GM19372 (cell line): ENCODE measurements at regions not wholly inside any gene's neighbourhood (a gene's known extent, or its start where the extent isn't known, plus 50 kb on each side); places are given as distances from the start of the nearest gene placed in this dataset.
A peak's percentile ranks its signal among the peaks of the same experiment; 100 is the strongest.

Experiments
- ATAC-seq: cut with Tn5 transposase; IDR thresholded peaks from one replicate; pipeline ENCODE4 v1.9.1; 2021; ENCODE audit warnings: mild to moderate bottlenecking, low read depth, moderate library complexity; ENCODE audit not compliant: unreplicated experiment

DNA sequence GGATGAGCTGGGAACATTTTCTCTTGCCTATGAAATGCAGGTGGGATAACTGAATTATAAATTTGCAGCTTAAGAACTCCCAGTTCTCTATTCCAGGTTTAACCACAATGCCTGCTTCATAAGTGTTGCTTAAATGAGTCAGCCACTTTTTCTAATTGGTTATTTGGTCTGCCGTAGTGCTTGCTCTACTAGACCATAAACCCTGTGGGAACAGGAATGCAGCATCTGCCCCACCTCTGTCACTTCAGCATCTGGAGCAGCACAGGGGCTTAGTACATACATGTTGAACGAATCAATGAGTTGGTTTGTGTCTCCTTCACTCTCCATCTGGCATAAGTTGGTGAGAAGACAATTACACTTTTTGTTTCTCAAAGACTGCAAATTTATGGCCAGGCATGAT, 95.2 kb upstream of the PTER start:
- no peak for ATAC-seq

DNA sequence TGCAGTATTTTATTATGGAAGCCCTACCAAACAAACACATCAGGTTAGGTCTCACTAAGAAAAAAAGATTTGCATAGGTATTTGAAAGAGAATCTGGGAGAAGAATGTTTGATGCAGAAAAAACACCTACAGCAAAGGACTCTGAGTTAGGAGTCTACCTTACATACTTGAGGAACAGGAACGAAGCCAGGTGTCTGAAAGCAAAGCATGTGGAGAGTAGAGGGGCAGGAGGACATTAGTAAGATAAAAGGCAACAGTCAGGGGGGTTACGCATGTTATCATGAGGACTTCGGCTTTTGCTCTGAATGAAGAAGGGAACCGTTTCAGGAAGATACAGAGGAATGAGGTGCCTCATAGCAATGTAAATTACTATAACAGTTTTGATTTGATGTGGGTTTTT, 87.9 kb upstream of the PTER start:
- ATAC-seq, result no peak

DNA sequence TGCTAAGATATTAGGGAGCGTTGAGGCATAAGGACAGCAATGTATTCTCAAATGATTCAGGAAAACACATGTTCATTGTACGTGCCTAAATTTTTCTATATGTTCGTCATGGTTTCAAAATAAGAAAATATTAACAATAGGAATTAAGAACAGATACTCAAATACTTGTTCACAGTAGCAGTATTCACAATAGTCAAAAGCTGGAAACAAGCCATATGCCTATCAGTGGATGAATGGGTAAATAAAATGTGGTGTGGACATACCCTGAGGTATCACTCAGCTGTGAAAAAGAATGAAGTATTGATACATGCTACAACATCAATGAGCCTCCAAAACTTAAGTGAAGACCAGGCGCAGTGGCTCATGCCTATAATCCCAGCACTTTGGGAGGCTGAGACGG, 84.7 kb upstream of the PTER start:
- no peak for ATAC-seq

DNA sequence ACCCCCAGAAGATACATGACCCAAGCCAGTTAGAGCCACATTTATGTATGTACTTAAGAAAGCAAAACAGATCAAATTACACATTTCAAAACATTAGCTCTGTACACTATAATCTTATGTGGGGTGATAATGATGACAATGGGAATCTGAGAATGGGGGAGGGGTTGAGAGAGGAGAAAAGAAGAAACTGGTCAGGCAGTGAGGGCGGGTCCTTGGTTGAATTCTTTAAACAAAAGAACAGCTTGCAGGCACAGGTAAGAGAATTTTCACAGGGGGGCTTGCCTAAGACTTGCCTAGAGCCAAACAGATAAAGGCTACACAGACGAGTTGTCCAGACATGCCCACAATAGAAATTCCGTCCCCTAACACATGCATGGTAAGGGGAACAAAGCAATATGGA, 76.8 kb upstream of the PTER start:
- no peak for ATAC-seq

DNA sequence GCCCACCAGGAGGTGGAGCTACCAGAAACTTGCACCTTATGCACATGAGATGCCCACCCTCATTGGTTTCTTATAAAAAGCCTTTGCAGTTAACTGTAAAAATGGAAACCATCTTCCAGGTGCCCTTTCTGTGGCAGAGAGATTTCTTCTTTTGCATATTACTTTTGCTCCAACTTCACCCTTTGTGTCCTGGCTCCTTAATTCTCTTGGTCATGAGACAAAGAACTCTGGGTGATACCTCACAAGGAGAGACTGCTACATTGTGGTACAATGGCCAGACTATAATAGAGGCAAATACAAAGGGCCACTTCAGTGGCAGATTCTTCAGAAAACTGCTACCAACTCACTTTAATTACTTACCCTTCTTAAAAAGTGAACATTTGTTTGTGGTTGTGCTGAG, 76.4 kb upstream of the PTER start:
- no peak for ATAC-seq

DNA sequence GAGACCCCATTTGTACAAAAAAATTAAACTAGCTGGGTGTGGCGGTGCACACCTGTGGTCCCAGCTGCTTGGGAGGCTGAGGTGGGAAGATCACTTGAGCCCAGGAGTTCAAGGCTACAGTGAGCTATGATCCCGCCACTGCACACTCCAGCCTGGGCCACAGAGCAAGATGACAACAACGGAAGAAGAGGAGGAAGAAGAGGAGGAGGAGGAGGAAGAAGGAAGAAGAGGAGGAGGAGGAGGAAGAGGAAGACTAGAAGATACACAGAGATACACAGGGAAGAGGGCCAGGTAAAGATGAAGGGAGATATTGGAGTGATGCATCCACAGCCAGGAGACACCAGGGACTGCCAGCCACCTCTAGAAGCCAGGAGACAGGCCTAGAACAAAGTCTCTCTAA, 75.7 kb upstream of the PTER start:
- no peak for ATAC-seq

DNA sequence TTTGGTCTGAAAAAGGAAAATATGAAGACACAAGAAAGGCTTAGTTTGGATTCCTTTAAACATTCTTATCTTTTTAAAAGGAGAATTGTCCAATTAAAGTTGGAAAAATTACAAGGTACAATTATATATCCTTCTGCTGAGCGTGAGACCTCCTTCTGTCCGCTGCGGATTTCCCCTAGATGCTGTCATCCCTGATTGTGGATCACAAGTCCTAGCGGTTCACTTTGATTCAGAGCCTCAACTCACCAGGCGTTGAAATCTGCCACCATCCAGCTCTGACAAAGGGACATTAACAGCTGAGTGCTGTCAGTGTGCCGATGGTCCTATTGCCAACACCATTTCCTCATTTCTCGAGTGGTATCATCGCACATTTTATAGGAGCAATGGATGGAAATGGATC, 73.1 kb upstream of the PTER start:
- no peak for ATAC-seq

DNA sequence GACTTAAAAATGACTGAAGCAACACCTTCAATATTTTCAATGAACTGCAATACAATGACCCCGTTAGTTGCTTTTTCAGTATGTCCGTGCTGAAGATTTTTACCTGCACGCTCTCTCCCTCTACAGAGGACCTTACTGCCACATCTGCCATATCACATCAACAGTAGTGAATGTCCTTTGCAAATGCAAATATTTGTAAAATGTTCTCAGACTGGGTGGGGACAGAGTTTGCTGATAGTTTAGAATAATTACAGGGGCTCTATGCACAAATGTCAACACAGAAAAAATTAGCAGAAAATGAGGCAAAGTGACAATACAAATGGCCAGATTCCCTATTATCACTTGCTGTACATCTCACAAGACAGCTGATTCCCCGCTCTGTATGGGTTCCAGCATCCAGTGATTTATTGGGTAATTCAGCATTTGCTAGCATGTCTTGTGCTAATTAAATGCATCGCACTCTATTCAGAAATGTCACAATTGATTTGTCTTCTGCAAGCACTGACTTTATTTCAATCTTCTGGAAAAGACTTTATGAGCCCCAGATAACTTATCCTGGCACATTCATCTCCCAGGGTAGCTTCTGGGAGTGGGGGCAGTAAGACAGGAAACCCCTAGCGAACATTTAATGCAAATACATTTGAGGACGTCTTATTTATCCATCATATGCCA, 69.1 kb upstream of the PTER start:
- ATAC-seq, result no peak

DNA sequence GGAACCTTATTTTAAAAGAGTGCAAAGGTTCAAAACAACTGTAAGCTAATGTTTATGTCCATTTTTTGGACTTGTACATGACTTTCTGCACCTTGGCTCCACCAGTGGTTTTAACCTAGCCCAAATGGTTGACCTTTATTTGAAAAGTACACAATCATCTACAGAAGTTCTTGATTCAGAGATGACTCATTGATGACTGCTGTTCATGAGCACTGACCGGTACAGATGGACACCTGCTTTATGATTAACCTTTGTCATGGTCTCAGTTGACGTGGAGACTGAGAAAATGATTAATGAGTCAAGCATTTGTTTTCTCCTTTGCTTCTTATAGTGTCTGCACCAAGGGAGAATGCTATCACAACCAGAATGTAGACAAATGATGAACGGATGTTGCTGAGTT, 55.7 kb upstream of the PTER start:
- peak; percentile 91 for ATAC-seq

DNA sequence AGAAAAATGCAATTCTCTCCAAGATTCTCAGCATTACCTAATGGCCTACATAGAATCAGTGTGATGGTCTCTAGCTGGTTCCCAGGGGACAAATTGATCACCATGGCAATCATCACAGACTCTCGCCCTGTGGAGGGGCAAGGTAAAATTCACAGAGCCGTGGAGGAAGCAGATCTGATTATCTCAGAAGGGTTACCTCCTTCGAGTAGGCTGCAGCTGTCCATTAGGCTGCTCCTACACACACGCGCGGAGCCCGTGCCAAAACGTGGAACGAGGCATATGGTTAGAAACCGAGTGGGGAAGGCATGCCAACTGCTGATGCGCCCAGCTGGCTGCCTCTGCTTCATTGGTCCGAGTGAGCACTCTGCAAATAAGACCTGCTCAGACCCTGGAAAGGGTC, 52.8 kb upstream of the PTER start:
- no peak for ATAC-seq

DNA sequence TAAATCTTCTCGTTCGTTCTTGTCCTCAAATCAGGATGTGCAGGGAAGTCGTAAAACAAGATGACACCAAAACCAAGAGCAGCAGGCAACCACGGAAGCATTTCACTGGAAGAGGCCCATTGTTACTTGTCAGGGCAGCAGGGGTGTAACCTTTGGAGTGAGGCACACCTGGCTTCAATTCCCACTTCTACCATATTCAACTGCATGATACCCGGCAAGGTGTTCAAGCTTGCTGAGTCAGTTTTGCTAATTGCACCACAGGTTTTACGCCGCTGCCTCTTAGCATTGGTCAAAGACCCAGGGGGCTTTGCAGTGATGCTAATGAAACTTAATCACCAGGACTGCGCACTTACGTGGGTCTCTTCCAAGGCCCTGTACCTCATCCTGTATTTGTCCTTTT, 50.0 kb upstream of the PTER start:
- ATAC-seq, result no peak
